Activated T-helper 1 cell treated with anti-CD3 and anti-CD28 coated beads, Interleukin-12 subunit alpha, Interleukin-12 subunit beta, Interleukin-2, Interleukin-4 antibody, amounts not matched to agents 30 ng/mL and 10 ng/mL and 1 ng/mL, durations not matched to agents 14 hours and 24 hours and 36 hours (primary cell): ENCODE measurements at regions not wholly inside any gene's neighbourhood (a gene's known extent, or its start where the extent isn't known, plus 50 kb on each side); places are given as distances from the start of the nearest gene placed in this dataset.

ENCODE experiments used
- DNase-seq: peaks from one replicate; pipeline ENCODE4 v3.0.0; 2021; ENCODE audit warnings: low spot score
- H3K27ac Mint-ChIP-seq: one replicate; pipeline ENCODE4 v1.8.0; 2021; ENCODE audit warnings: mild to moderate bottlenecking, mixed read lengths
- H3K27me3 Mint-ChIP-seq: one replicate; pipeline ENCODE4 v1.8.0; 2022; ENCODE audit warnings: mild to moderate bottlenecking, moderate library complexity, mixed read lengths; ENCODE audit not compliant: insufficient read depth
- H3K36me3 Mint-ChIP-seq: one replicate; pipeline ENCODE4 v1.8.0; 2021; ENCODE audit warnings: low read depth, mixed read lengths
- H3K4me1 Mint-ChIP-seq: one replicate; pipeline ENCODE4 v1.8.0; 2021; ENCODE audit warnings: low read depth, mixed read lengths
- H3K4me3 Mint-ChIP-seq: one replicate; pipeline ENCODE4 v1.8.0; 2021; ENCODE audit warnings: mild to moderate bottlenecking, moderate library complexity, mixed read lengths
- H3K9me3 Mint-ChIP-seq: one replicate; pipeline ENCODE4 v1.8.0; 2021; ENCODE audit warnings: mixed read lengths
- intact Hi-C: fragments of 100-400 bp; cut with micrococcal nuclease; formaldehyde crosslinking; loops from one replicate; pipeline ENCODE4 v1.15.1; 2024

DNA sequence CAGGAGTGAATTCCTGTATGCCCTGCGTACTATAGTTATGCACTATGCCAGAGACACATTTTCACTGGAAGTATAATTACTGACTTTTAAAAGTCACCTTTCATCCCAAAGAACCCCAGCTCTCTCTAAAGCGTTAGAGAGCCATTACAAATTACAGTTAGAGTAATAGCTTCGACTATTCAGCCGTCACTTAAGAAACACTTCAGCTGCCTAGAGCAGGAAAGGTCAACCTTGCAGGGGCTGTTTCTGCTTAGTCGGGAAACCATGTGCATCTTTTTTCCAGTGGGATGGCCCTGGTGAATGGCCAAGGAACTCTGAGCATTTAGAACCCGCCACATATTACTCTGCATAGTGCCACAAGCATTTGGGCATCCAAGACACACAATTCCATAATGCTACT lies 235.9 kb downstream of the ARRDC4 start:
- Mint-ChIP-seq H3K4me1 (no peaks in the 10 kb centered on the region), H3K27me3 (no peaks in the 10 kb centered on the region), H3K27ac (no peak overlapping the region), H3K36me3 (no peaks in the 10 kb centered on the region), H3K9me3 (no peaks in the 10 kb centered on the region), H3K4me3 (no peak overlapping the region)
- intact Hi-C loops, result no loop called here
- no peak for DNase-seq

DNA sequence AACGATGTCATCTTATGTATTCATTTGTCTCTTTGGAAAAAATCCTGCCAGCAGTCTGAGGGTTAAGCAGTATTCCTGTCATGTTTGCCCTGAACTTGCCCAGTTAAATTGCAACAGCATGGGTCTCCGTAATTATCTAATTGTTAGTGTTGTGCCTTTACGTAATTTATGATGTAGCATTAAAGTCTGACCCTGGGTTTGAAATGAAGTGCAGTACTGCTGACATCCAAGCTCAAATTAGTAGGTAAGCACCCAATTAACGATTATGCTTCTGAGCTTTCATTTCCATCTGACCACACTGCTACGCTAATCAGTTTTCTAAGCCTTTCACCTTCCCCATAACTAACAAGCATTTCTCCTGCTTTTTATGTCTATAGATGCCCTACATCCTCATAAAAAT lies 241.8 kb downstream of the ARRDC4 start:
- Mint-ChIP-seq H3K9me3 (no peaks in the 10 kb centered on the region), H3K4me3 (no peak overlapping the region), H3K27me3 (no peaks in the 10 kb centered on the region), H3K36me3 (no peaks in the 10 kb centered on the region), H3K27ac (no peak overlapping the region), H3K4me1 (no peaks in the 10 kb centered on the region)
- intact Hi-C loops, result no loop called here
- no peak for DNase-seq

DNA sequence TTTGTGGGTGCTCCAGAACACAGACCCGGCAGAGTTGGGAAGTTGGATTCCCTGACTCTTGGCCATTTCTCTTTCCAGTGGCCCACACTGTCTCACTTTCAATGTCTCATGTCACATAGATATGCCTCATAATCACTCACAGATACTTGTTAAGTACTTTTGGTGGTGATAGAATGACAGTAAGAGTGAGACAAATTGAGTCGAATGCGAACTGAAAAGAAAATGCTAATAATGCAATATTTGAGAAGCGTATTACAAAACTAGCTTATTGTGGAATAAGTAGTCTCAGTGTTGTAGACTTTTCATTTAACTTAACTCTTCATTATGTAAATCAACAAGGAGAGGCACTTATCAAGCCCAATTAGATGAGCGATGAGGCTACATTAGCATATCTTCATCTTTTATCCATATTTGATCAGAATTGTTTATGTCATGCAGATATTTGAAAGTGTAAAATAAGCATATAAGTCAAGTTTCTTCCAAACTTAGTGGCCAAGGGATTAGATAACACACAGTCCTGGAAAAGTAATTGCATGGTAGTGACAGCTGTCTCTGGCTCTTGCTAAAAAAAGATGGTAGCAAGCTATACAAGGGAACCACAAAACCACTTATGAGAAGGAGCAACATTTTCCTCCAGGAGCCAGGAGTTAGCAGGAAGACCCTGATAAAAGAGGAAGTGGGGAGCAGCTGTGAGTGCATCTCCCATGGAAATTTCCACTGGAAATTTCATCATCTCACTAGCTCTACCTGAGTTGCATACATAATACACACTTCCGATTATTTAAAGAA lies 243.6 kb downstream of the ARRDC4 start:
- H3K36me3 Mint-ChIP-seq, result no peaks in the 10 kb centered on the region
- no peak overlapping the region for H3K27ac Mint-ChIP-seq
- H3K9me3 Mint-ChIP-seq, result no peaks in the 10 kb centered on the region
- intact Hi-C loops, result no loop called here
- no peak for DNase-seq
- no peaks in the 10 kb centered on the region for H3K27me3 Mint-ChIP-seq
- H3K4me1 Mint-ChIP-seq, result no peaks in the 10 kb centered on the region
- H3K4me3 Mint-ChIP-seq, result no peak overlapping the region

DNA sequence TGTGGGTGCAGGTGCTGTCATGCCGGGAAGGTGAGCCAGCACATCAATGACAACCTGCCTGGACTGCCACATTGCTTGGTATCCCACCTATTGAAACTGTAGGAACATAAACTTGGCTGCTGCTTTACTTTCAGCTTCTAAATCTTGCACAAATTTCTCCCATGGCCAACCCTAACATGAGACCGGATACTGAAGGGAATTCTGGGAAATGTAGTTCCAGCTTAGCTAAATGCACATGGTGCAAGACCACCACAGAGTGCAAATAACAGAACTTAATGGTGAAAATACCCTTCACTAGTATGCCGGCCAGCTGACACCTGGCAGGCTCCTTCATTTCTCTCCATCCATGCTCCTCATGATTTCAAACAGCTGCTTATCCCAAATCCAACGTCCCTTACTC lies 247.4 kb downstream of the ARRDC4 start:
- Mint-ChIP-seq H3K27ac (no peak overlapping the region), H3K36me3 (no peaks in the 10 kb centered on the region), H3K4me3 (no peak overlapping the region), H3K9me3 (no peaks in the 10 kb centered on the region), H3K27me3 (no peaks in the 10 kb centered on the region), H3K4me1 (no peaks in the 10 kb centered on the region)
- intact Hi-C loops, result no loop called here
- DNase-seq, result no peak

DNA sequence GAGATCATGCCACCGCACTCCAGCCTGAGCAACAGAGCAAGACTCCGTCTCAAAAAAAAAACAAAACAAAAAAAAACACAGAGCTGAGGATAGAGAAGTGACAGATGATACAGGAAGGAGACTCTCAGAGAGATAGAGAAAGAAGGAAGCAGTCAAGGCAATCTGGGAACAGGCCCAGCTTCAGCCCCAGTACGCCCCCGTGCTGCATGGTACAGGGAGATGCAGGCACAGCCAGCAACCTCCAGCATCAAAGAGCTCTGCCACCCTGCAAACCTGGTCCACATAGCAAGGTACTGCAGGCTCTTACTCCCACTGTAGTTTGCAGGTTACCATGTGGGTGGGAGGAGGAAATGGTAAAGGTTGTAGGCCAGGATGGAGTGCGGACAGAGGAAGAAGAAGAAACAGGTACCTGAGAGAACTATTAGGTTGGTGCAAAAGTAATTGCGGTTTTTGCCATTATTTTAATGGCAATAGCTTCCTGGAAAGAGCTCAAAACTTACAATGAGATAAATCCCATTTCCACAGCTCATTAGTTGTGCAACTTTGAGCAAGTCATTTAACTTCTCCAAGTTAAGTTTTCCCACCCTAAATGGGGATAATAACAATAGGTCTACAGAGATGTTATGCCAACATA lies 253.0 kb downstream of the ARRDC4 start:
- DNase-seq, result no peak
- Mint-ChIP-seq H3K4me1 (no peaks in the 10 kb centered on the region), H3K4me3 (no peak overlapping the region), H3K36me3 (no peaks in the 10 kb centered on the region), H3K27me3 (no peaks in the 10 kb centered on the region), H3K9me3 (no peaks in the 10 kb centered on the region), H3K27ac (no peak overlapping the region)
- intact Hi-C loops, result no loop called here

DNA sequence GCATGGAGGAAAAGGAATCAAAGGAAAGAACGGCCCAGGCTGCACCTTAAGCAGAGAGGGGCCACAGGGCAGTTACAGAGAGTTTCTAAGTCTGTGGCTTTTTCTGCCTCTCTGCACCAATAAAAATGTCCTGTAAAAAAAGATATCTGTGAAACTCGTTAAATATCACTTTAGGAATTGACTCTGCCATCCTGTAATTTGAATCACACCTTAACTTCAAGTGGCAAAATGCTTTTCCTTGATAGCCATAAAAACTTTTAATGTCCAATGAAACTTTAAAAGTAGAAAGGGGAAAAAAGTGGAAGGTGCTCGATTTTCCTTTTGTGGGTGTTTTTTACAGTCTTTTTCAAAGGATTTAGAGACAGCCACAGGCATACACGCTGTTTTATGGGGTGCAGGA lies 255.7 kb downstream of the ARRDC4 start:
- H3K27ac Mint-ChIP-seq, result no peak overlapping the region
- H3K27me3 Mint-ChIP-seq, result no peaks in the 10 kb centered on the region
- no peaks in the 10 kb centered on the region for H3K9me3 Mint-ChIP-seq
- intact Hi-C loops, result no loop called here
- no peak for DNase-seq
- H3K36me3 Mint-ChIP-seq, result no peaks in the 10 kb centered on the region
- no peak overlapping the region for H3K4me3 Mint-ChIP-seq
- no peaks in the 10 kb centered on the region for H3K4me1 Mint-ChIP-seq

DNA sequence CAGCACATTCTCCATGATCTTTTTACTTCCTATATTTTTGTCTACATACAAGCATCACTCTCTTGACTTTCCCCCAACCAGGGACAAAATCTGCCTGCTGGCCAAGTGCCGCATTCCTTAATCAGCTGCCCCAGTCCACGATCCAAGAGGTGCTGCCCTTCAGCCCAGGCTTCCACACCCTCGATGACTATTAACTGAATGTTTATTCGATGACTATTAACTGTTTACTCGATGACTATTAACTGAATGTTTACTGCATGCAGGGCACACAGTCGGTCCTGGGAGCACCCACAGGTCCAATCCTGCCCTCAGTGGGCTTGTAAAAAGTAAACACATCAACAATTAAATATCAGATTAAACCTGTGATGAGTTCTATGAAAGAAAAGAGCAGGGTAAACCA lies 256.9 kb downstream of the ARRDC4 start:
- DNase-seq, result no peak
- no peaks in the 10 kb centered on the region for H3K27me3 Mint-ChIP-seq
- intact Hi-C loops, result no loop called here
- no peaks in the 10 kb centered on the region for H3K36me3 Mint-ChIP-seq
- no peaks in the 10 kb centered on the region for H3K4me1 Mint-ChIP-seq
- no peak overlapping the region for H3K27ac Mint-ChIP-seq
- H3K9me3 Mint-ChIP-seq, result no peaks in the 10 kb centered on the region
- H3K4me3 Mint-ChIP-seq, result no peak overlapping the region

DNA sequence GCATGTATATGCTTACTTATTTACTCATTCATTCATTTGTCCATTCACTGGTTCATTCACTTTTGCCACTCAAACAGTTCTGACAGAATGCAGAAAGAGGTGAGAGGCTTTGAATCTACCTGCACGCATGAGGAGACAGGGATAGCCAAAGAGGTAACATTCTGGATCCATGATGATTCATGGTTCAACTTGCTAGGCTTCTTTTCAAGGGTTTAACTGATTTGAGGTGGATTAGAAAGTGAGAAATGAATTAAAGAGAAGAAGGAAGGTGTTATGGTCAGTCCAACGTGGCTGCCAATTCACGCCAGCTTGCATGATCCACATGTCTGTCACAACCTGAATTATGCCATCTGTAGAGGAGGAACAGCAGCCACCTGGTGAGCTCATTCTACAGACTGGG lies 260.6 kb downstream of the ARRDC4 start:
- no peaks in the 10 kb centered on the region for H3K9me3 Mint-ChIP-seq
- no peaks in the 10 kb centered on the region for H3K4me1 Mint-ChIP-seq
- no peak overlapping the region for H3K27ac Mint-ChIP-seq
- DNase-seq, result no peak
- no peaks in the 10 kb centered on the region for H3K27me3 Mint-ChIP-seq
- H3K36me3 Mint-ChIP-seq, result no peaks in the 10 kb centered on the region
- intact Hi-C loops, result no loop called here
- H3K4me3 Mint-ChIP-seq, result no peak overlapping the region

DNA sequence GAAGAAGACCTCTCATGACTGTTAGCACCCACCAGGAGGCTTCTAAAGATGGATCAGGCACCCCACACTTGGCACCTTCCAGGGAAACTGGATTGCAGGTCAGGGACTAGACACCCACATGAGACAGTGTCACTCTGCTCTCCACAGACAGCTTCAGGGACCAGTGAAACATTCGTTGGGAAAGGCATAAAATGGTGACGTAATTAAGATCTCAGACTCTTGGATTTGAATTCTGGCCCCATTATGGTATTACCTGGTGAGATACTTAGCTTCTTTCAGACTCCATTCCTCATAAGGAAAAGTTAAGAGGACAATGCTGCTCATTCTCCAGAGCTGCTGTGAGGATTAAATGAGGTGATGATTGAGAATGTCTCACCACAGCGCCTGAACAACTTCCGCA lies 261.1 kb downstream of the ARRDC4 start:
- intact Hi-C loops, result no loop called here
- Mint-ChIP-seq H3K36me3 (no peaks in the 10 kb centered on the region), H3K27me3 (no peaks in the 10 kb centered on the region), H3K27ac (no peak overlapping the region), H3K4me1 (no peaks in the 10 kb centered on the region), H3K4me3 (no peak overlapping the region), H3K9me3 (no peaks in the 10 kb centered on the region)
- DNase-seq, result no peak

DNA sequence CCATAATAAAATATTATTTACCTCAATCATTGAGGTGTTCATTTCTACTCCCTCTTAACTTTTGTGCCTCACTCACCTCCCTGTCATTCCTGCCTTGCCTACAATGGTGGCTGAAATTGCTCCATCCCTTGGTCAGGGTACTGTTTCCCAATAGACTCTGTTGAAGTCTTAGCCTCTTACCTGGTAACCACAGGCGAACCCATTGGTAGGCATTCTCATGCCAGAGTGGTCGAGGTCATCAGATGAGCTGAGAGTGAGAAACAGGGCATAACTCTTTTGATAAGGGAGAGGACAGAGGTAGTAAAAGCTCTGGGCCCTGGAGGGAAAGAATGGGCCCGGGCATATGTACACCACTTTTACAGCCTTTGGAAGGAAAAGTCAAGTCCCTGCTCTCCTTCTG lies 265.6 kb downstream of the ARRDC4 start:
- Mint-ChIP-seq H3K4me3 (no peak overlapping the region), H3K27me3 (no peaks in the 10 kb centered on the region), H3K9me3 (no peaks in the 10 kb centered on the region), H3K36me3 (no peaks in the 10 kb centered on the region), H3K27ac (no peak overlapping the region), H3K4me1 (no peaks in the 10 kb centered on the region)
- intact Hi-C loops, result no loop called here
- no peak for DNase-seq

DNA sequence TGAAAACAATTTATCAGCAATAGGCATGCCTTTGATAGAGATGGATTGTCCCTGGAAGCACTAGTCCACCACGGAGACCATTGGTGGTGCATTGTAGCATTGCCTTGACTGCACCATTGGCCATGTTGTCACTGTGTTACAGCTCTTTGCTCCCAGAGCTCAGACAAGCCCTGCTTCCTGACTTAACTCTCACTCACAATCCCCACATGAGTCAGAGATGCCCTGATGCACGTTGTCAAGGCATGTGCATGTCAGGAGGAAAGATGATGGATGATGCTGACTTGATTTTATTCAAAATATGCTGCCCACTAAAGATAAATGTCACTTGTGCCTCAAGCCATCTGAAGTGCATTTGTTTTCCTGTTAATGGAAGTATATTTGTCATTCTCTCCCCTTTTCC lies 266.1 kb downstream of the ARRDC4 start:
- Mint-ChIP-seq H3K36me3 (no peaks in the 10 kb centered on the region), H3K27me3 (no peaks in the 10 kb centered on the region), H3K4me1 (no peaks in the 10 kb centered on the region), H3K4me3 (no peak overlapping the region), H3K9me3 (no peaks in the 10 kb centered on the region), H3K27ac (no peak overlapping the region)
- DNase-seq, result no peak
- intact Hi-C loops, result no loop called here

DNA sequence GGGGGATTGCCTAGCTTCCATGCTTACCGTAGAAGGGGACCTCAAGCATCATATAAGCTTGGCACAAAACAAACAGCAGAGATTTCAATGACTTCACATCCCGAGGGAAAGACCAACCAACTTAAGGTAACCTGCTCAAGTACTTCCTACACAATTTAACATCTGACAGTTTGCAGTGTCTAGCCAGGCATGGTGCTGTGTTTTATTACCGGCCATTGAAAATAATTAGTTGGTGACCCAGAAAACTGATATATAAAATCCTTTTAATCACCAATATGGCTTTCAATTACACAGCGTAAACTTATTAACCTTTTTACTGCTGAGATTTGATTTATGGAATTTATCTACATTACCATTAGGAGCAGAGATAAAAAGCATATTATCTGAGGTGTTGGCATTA lies 268.3 kb downstream of the ARRDC4 start:
- H3K9me3 Mint-ChIP-seq, result no peaks in the 10 kb centered on the region
- intact Hi-C loops, result no loop called here
- H3K4me1 Mint-ChIP-seq, result no peaks in the 10 kb centered on the region
- no peaks in the 10 kb centered on the region for H3K27me3 Mint-ChIP-seq
- H3K36me3 Mint-ChIP-seq, result no peaks in the 10 kb centered on the region
- H3K27ac Mint-ChIP-seq, result no peak overlapping the region
- no peak overlapping the region for H3K4me3 Mint-ChIP-seq
- DNase-seq, result no peak

DNA sequence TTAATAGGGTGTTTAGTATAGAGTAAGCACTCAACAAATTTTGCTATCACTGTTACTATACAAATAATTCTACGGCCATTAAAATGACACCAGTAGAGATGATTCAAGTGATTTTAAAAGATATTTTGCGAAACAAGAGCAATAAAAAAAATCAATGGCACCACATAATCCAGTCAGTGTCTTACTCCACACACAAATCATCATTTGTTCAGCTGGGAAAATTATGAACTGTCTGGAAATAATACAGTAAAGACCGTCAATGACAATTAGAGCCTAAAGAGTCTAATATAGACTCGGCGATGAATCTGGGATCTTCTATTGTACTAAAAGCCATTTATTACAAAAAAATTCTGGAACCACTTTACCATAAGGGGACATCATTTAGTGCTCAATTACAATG lies 270.5 kb downstream of the ARRDC4 start:
- no peaks in the 10 kb centered on the region for H3K4me1 Mint-ChIP-seq
- H3K4me3 Mint-ChIP-seq, result no peak overlapping the region
- no peaks in the 10 kb centered on the region for H3K36me3 Mint-ChIP-seq
- intact Hi-C loops, result no loop called here
- no peaks in the 10 kb centered on the region for H3K9me3 Mint-ChIP-seq
- H3K27ac Mint-ChIP-seq, result no peak overlapping the region
- no peaks in the 10 kb centered on the region for H3K27me3 Mint-ChIP-seq
- no peak for DNase-seq
